GM21786 (cell line): ENCODE measurements at regions not wholly inside any gene's neighbourhood (a gene's known extent, or its start where the extent isn't known, plus 50 kb on each side); places are given as distances from the start of the nearest gene placed in this dataset.

Experiments
- ATAC-seq: cut with Tn5 transposase; IDR thresholded peaks from one replicate; pipeline ENCODE4 v1.9.1; 2021; ENCODE audit not compliant: unreplicated experiment

DNA sequence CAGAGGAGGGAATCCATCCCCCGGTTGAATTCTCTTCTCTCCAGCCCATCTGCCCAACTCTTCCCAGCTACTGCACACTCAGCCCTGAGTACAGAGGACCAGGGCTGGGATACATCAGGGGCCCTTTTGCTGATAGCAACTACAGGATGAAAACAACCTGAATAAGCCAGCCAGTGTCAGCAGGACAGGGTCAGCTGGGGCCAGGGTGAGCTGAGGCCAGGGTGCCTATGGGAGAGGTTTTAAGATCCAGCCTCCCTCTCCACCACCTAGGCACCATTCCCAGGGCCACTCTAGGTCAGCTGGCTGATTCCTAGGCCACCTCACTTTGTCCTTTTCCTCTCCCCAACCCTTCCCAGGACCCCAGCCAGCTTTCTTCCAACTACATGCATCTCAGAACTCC lies 83.8 kb downstream of the MRPL46 start:
- no peak for ATAC-seq

DNA sequence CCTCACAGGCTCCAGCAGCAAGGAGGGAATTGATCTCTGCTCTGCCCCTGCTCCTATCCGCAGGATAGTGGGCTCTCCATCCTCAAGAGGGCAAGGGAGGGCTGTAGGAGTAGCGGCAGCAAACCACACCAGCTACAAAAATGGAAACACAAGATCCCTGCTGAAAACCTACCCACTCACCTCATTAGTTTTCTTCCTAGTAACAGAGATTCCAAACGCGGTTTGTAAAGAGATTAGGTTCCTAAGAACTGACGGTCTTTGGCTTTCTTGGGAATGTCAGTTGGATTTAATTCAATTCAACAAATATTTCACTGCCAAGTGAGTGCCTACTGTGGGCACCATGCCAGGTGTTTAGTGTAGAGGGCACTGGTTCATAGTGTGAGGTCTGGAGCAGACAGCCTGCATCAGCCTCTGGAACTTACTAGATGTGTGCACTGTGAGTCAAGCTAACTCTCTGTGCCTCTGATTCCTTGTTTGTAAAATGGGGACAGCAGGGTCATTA lies 84.7 kb downstream of the MRPL46 start:
- no peak for ATAC-seq

DNA sequence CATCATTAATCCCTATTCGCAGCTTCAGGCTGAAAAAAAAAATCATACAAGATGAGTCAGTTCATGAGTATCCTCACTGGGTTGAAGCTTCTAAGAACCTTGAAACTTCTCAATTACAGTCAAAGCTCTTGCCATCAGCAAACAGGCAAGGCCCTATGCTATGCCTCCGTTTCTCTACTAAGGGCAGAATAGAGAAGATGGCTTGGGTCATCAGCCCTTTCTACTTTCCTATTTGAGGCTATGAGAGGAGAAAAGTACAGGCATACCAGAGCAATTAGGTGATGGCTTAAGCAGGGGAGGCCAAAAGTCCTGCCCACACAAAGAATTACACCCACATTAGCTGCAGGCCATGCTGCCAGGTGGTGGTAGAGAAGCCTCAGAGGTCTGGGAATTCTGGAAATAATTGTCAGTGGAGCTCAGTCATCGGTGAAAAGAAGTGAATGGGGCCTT lies 89.0 kb downstream of the MRPL46 start:
- no peak for ATAC-seq

DNA sequence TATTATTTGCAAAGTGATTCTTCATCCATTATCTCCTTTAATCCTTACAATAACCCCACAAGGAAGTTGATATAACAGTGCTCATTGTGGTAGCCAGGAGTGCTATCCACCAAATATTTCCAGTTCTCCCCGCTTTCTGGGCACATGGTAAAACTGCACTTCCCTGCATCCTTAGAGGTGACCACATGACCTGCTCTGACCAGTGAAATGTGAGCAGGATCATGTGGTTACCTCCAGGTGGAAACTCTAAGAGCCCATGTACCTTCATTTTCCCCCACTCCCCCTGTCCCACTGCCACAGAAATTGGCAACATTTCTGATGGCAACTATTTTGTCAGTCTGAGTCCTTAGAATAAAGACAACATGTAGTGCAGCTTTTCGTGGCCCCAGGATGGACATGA lies 89.7 kb downstream of the MRPL46 start:
- ATAC-seq = no peak

DNA sequence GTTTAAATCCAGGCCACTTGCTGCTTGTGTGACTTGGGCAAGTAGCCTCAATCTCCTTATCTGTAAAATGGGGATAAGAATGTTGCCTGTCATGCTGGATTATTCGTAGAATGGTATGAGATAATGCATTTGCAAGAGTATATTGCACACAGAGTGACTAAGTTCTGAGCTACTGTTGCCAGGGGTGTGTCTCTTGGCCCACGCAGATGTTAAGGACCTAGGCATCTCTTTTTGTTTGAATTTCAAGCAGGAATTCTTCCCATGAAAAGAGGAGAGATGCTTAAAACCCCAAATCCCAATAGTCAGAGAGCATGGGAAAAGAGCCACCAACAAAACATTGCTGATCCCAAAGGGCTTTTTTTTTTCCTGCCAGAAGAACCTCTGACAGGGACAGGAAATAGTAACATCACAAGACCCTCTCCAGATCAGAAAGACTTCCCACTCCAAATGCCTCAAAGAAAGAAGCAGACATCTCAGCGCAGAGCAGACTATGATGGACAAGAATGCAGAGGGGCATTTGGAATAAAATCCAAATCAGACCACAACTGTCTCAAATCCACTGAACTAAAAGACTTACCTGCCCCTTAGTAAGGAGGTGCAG lies 90.5 kb downstream of the MRPL46 start:
- no peak for ATAC-seq

GRCh38 chr15:88375234-88375927 lies 91.8 kb downstream of the MRPL46 start:
- ATAC-seq = no peak

DNA sequence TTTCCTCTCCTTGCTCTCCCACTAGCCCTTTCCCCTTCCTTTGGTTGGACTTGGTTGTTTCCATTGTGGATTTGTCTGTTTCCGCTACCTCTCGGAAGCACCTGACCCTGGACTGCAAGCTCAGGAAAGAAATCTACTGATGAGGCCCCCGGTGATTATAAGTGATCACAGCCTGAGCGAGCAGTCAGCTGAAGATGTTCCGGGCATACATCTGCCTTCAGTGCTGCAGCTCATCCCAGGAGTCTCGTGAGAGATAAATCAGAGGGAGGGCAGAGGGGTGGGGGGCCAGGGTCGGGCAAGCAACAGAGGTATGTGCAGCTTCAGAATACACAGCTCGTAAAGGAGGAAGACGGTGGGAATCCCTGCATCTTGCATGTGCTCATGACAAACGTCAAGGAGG lies 102.1 kb downstream of the MRPL46 start:
- no peak for ATAC-seq

DNA sequence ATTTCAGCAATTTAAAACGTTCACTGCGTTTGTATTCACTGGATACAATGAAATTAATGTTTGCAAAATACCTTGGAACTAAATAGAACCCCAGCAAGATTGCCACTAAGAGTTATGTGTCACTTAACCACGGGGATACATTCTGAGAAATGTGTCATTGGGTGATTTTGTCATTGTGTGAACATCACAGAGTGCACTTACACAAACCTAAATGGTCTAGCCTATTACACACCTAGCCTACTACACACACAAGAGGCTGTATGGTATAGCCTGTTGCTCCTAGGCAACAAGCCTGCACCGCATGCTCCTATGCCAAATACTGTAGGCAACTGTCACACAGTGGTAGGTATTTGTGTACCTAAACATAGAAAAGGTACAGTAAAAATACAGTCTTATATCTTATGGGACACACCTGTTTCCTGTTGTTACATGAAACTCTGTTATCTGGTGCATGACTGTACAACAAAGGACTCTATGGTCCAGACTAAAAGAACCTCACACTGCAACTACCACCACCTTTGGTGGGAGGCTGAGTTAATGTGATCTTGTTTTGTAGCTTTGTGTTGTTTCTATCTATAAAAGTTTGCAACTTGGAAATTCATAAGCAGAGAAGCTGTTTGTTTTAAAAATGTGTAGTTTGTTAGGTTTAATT lies 92.2 kb upstream of the NTRK3 start:
- ATAC-seq = no peak

GRCh38 chr15:88345962-88346361 lies 89.4 kb upstream of the NTRK3 start:
- ATAC-seq = no peak

DNA sequence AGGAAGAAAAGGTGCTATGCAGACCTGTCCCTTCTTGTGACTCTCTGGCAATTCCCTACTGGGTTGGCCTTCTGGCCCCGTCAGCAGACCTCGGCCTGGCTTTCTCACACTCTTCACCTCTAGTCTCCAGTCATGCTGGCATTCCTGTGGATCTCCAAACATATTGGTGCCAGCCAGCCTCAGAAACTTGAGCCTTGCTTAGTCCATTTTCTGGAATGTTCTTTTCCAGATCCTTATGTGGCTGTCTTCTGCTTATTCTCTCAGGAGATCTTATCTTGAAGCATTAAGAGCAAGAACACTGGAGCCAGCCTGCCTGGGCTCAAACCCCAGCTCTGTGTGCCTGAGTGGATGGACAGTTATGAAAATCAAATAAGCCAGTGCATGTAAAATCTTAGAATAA lies 88.2 kb upstream of the NTRK3 start:
- no peak for ATAC-seq

GRCh38 chr15:88342666-88343065 lies 86.1 kb upstream of the NTRK3 start:
- no peak for ATAC-seq

DNA sequence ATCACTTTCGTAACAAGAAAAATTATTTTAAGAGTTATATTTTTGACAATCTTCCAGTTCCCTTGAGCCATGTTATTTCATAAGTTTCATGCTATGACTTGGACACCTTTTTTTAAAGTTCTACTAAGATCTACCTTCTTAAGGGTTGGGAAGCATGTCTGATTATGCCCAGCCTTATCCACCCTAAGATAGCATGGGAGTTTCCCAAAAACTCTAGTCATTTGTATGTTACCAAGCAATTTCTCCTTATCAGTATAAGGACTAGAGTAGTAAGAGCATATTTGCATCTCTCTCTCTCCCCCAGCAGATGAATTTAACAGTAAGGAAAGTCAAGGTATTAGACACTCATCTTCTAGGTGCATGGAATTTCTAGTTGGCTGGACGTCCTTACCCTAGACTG lies 85.1 kb upstream of the NTRK3 start:
- no peak for ATAC-seq

- no peak for ATAC-seq
Measured at GRCh38 chr15:88341006-88341405, 84.5 kb upstream of the NTRK3 start.

GRCh38 chr15:88337993-88338392 lies 81.5 kb upstream of the NTRK3 start:
- no peak for ATAC-seq

GRCh38 chr15:88335074-88335473 lies 78.5 kb upstream of the NTRK3 start:
- no peak for ATAC-seq

DNA sequence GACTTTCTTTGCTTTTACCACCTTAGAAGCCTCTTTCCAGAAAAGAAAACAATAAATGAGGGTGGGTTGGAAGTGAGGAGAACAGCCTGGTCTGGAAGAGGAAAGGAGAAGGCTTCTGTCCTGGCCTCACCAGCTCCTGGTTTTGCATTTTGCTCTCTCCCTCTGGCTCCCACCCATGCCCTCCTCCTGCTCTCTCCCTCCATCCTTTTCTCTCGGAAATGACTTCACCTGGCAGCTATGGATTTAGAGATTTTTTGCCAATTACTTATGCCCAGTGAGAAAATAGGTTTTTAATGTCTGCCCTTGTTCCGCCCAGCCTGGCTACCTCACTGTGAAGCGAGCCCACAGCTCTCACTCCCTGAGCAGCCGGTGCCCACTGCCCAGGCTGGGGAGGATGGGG lies 77.9 kb upstream of the NTRK3 start:
- no peak for ATAC-seq

DNA sequence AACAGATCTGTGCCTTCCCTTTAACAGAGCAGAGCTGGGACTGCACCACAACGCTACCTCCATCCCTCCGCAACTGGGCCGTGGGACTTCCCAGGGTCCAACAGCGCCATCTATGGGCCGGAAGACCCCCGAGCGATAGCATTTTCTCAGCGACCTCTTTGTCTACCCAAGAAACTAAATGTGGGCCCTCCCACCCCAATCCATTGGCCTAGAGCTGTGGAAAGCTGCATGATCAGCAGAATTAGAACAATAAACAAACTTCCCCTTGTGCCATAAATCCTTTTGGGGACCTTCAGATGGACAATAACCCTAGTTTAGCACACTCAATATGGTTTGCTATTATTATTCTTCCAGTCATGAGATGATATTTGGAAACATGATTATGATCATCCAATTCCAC lies 74.8 kb upstream of the NTRK3 start:
- ATAC-seq = peak; percentile 58

GRCh38 chr15:88326924-88327323 lies 70.4 kb upstream of the NTRK3 start:
- no peak for ATAC-seq

DNA sequence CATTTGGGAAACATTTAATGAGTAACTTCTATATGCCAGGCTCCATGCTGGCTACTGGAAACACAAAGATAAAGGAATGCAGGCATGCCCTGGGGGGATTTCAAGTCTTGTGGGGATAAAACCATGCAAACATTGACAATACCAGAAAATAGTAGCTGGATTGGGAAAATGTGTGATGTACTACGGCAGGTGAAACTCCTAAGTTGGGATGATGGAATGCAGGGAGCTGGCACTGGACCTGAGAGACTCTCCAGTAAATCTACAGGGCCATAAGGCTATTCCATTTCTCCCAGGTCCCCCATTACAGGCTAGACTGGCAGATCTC lies 68.2 kb upstream of the NTRK3 start:
- ATAC-seq = no peak

GRCh38 chr15:88323976-88324740 lies 67.6 kb upstream of the NTRK3 start:
- no peak for ATAC-seq

GRCh38 chr15:88323468-88323867 lies 66.9 kb upstream of the NTRK3 start:
- ATAC-seq = no peak

DNA sequence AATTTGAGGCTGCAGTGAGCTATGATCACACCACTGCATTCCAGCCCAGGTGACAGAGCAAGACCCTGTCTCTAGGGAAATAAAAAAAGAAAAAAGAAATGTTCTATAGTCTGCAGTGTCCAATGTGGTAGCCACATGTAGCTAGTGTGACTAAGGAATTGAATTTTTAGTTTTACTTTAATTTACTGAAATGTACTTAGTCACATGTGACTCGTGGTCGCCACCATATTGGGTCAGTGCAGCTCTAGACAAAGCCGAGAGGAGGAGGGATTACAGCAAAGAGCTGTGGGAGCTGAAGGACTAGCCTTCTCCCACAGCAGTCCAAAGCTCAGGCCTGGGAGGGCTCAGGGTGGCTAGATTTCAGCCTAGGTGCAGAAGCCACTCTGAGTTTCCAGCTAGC lies 65.9 kb upstream of the NTRK3 start:
- ATAC-seq = no peak
